Kidney capillary endothelial cell (primary cell): ENCODE measurements at regions not wholly inside any gene's neighbourhood (a gene's known extent, or its start where the extent isn't known, plus 50 kb on each side); places are given as distances from the start of the nearest gene placed in this dataset.
"Not testable (repeated sequence)": the region's sequence is repeated elsewhere in the genome, so short reads cannot be mapped to it uniquely, and the experiment has no call there.

Experiments
- DNase-seq: peaks from one replicate; pipeline ENCODE4 v3.0.0-alpha.2; 2018; ENCODE audit warnings: low spot score

DNA sequence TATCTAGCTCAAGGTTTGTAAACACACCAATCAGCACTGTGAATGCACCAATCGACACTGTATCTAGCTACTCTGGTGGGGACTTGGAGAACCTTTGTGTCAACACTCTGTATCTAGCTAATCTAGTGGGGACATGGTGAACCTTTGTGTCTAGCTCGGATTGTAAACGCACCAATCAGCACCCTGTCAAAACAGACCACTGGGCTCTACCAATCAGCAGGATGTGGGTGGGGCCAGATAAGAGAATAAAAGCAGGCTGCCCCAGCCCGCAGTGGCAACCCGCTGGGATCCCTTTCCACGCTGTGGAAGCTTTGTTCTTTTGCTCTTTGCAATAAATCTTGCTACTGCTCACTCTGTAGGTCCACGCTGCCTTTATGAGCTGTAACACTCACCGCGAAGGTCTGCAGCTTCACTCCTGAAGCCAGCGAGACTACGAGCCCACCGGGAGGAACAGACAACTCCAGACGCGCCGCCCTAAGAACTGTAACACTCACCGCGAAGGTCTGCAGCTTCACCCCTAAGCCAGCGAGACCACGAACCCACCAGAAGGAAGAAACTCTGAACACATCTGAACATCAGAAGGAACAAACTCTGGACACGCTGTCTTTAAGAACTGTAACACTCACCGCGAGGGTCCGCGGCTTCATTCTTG, 128.5 kb downstream of the MRPL14 start:
- DNase-seq: not testable (repeated sequence)

DNA sequence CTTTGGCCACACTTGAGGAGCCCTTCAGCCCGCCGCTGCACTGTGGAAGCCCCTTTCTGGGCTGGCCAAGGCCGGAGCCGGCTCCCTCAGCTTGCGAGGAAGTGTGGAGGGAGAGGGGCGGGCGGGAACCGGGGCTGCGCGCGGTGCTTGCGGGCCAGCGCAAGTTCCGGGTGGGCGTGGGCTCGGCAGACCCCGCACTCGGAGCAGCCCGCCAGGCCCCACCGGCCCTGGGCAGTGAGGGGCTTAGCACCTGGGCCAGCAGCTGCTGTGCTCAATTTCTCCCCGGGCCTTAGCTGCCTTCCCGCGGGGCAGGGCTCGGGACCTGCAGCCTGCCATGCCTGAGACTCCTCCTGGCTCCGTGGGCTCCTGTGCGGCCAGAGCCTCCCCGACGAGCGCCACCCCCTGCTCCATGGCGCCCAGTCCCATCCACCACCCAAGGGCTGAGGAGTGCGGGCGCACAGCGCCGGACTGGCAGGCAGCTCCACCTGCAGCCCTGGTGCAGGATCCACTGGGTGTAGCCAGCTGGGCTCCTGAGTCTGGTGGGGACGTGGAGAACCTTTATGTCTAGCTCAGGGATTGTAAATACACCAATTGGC, 129.2 kb downstream of the MRPL14 start:
- DNase-seq: not testable (repeated sequence)

- DNase-seq: no peak
Measured at GRCh38 chr6:43997345-43997677, 129.9 kb downstream of the MRPL14 start.

GRCh38 chr6:43996618-43997344, 130.5 kb downstream of the MRPL14 start:
- DNase-seq: no peak

DNA sequence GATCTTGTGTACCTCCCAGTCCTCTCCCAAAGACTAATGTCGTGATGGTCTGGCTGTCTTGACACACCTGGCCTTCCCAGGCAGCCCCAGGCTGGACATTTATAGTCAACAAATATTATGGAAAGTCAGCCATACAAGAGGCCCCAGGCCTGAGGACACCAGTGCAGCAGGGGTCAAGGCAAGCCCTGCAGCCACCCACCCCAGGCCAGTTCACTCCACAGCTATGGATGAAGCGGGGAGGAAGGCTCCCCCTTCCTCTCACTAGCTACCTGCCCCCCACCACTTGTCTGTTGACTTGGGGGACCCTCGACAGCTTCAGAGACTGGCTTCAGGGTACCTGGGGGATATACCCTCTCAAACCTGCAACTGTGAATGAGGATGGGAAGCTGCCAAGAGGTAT, 132.1 kb downstream of the MRPL14 start:
- no peak for DNase-seq

DNA sequence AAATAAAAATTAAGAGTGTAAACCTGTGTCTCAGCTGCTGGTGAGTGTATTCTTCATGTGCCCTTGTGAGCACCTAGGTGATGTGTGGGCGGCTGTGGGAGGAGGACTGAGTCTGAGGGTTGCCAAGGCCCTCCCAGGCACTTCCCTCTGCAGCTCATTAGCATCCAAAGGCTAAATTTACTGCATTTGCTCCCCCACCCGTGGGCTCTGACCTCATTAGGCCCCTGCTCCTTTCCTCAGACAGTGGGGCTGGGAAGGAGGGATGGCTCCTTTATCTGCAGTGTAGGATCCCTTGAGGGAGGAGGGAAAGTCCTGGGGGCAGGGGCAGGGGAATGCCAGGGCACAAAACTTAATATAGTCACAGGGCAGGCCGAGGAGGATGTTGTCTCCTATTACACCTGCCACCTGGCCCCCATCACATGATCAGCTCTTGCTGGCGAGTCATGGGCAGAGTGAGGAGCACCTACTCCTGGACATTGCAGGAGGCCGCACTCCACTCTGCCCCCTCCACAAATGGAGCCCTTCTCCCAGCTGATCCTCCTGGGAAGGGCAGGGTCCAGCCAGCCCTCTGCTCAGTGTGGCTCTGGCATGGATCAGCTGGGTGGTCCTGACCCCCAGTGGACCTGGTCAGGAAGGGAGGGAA, 133.2 kb downstream of the MRPL14 start:
- DNase-seq: no peak

- DNase-seq: no peak
Measured at GRCh38 chr6:43992783-43993644, 134.2 kb downstream of the MRPL14 start.

GRCh38 chr6:43992126-43992663, 135.1 kb downstream of the MRPL14 start:
- DNase-seq: no peak

DNA sequence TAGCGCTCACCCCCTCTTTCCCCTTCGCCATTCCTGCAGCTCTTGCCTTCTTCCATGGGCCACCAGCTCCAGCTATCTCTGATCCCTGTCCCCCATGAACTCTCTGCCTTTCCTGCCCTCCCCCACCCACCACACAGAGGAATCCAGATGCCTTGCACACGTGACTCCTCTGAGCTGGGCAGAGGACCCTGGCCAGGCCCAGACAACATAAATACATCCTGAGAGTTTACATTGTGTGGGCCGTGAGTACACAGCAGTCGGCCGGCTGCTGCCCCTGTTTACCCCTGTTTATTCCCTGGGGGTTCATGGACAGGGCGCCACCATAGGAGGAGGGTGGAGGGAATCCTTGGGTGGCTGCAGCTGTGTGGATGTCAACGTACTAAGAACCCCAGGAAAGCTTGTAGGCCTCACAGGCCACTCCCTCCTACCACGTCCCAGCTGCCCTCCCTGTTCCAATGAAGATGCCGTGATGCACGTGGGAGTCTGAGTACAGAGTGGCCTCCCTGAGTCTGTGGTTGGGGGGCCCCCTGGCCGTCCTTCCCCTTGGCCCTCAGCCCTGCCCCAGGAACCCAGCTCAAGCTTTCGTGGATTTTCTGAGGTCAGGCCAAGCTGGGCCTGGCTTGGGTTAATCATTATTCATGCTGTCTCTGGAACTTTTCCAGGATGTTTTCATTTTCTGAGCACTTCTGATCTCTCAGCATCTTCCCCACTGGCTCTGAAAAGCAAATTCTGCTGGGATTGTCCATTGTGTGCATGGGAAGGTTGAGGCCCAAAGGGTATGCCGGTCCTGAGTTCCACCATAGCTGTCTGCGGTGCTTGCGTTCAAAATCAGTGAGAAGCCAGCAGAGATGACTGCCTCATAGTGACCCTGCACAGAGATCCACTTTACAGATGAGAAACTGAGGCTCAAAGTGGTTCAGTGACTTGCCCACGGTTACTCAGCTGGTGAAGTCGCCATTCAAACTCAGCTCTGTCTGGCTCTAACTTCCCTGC, 136.3 kb downstream of the MRPL14 start:
- no peak for DNase-seq

DNA sequence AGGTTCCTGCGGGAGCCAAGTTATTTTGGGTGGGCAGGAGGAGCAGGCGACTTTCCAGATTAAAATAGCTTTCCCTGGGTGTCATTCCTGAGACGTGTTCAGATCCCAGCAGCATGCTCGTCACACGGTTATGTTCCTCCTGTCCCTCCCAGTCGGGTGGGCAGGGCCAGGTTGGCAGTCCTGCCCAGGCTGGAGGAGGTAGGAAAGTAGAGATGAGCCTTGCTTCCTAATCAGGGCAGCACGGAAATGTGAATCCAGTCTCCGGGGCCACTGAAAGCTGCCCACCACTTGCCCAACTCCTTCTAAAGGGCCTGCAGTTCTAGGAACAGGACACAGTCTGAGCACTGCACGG, 137.0 kb downstream of the MRPL14 start:
- DNase-seq: no peak

DNA sequence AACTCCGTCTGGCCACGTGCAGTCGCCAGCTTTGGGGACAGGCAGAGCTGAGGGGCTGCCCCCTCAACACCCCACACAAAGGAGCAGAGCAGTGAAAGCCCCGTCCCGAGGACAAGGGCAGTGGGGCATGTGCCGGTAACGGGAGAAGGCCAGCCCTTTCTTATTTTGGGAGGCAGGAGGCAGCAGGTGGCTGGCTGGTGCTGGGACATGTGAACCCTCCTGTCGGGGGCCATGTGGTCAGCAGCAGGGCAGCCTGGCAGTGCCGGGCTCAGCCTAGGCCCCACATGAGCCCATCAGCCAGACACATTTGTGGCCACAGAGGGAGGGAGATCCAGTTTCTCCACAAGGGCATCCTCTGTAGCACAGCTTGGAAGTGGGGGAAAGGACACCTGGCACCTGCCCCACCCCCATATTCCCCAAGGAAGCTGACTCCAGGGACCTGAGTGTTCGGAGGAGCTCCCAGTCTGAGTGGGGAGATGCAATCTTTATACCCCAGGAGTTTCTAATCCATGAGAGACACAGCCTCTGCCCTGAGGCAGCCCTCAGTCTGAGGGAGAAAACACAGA, 137.6 kb downstream of the MRPL14 start:
- no peak for DNase-seq

DNA sequence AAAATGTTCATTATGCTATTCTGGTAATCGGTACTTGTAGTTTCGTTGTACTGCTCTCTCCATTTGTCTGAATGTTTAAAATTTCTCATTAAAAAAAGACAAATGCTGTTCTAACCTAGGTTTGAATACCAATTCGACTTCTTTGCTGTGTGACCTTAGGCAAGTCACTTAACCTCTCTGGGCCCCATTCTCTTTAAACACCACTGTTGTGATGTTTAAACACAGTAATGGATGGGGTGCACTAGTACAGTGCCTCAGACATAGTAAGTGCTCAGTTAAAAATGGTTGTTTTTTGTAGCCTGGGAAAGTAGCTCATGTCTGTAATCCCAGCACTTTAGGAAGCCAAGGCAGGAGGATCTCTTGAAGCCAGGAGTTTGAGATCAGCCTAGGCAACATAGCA, 138.5 kb downstream of the MRPL14 start:
- no peak for DNase-seq

DNA sequence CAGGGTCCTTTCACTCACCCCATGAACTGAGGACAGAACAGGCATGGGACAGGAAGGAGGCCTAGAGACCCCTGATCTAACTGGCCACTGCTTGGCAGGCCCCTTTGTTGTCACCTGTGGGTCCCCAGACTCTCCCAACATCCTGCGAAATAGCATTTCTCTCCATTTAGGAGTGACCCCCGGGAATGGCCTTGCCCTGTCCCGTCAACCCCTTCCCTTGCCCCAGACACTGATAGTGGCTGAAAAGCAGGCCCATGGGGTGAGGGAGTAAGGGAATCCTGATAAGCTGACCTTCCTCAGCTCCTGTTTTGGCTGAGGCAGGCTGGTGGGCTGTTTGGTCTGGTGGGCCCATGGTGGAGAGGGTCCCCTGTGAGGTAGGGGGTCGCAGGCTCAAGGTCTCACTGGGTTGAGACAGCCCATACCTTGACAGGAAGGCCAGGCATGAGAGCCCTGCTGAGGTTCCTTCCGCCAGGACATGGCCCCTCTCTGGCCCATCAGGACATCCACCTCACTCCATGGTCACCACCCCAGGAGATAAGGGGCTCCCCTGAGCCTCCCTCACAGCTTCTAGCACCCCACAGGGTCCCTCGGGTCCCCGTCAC, 139.3 kb downstream of the MRPL14 start:
- DNase-seq: no peak

- DNase-seq: no peak
Measured at GRCh38 chr6:43986177-43986825, 141.0 kb downstream of the MRPL14 start.

- no peak for DNase-seq
Measured at GRCh38 chr6:43985329-43985728, 141.9 kb downstream of the MRPL14 start.

GRCh38 chr6:43984442-43985321, 142.6 kb downstream of the MRPL14 start:
- no peak for DNase-seq

GRCh38 chr6:43983632-43984031, 143.6 kb downstream of the MRPL14 start:
- DNase-seq: no peak

GRCh38 chr6:43983191-43983590, 144.1 kb downstream of the MRPL14 start:
- DNase-seq: no peak
